KBM-7 (cell line): ENCODE measurements at regions not wholly inside any gene's neighbourhood (a gene's known extent, or its start where the extent isn't known, plus 50 kb on each side); places are given as distances from the start of the nearest gene placed in this dataset.
A peak's percentile ranks its signal among the peaks of the same experiment; 100 is the strongest.
"Not testable (repeated sequence)": the region's sequence is repeated elsewhere in the genome, so short reads cannot be mapped to it uniquely, and the experiment has no call there.

Experiments used
- DNase-seq: peaks from one replicate; pipeline ENCODE4 v3.0.0-alpha.2; 2015
- in situ Hi-C: fragments of 300-500 bp; cut with MboI; formaldehyde crosslinking; loops from 2 replicates; pipeline ENCODE4 v1.14.3; 2020; ENCODE audit warnings: low sequenced_read_pairs, low pct_unique_long_range_greater_than_20kb, mixed read lengths

DNA sequence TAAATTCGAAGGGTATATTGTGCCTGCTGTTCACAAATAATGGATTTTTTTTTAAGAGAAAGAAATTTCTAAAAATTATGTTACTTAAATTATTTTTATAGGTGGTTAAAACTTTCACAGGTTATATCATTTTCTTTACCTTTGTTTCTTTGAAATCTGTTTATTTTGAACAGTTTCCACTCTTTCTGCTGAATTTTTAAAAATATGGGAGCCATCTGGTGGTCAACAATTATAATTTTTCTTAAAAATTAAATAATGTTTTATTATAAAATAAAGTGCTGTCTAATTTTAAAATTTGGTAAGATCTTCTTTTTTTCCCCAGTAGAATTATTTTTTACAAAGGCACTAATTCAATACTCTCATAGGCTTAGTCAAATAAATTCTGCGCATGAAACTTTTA is 263.9 kb downstream of the ETV1 start:
- DNase-seq, result no peak
- in situ Hi-C loops, result no loop called here

DNA sequence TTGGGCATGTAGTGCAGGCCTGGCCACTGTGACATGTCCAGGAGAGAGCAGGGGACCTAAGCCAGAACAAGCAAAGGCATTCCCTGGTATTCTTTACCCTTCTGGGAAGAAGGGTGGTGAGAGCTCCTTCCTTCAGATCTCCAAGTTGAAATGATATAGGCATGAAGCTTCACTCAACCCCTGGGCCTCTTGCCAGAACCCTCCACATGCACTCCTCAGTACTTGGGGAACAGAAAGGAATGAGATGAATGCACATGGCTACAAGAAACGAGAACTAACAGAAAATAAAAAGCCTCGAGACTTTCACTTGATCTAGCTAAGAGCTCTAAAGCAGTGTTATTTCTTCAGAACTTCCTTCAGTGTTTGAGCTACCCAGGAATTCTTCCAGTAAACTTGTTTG is 262.2 kb downstream of the ETV1 start:
- DNase-seq, result no peak
- in situ Hi-C loops, result no loop called here

DNA sequence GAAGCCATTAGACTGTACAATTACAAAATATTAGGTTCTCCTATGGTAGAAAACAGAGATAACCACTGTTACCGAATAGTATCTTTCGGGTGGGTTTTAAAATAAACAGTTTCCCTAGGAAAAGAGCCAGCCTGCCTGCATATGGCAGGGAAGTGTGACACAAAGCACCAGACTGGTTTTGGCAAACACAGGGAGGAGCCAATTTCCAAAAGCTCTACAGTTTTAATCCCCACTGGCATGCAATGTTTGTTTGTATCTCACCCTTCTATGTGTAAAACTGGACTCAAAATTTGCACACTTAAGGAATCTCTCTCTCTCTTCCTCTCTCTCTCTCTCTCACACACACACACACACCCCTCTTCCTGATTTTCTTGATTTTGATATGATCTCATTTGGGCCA is 261.7 kb downstream of the ETV1 start:
- in situ Hi-C loops, result no loop called here
- no peak for DNase-seq

DNA sequence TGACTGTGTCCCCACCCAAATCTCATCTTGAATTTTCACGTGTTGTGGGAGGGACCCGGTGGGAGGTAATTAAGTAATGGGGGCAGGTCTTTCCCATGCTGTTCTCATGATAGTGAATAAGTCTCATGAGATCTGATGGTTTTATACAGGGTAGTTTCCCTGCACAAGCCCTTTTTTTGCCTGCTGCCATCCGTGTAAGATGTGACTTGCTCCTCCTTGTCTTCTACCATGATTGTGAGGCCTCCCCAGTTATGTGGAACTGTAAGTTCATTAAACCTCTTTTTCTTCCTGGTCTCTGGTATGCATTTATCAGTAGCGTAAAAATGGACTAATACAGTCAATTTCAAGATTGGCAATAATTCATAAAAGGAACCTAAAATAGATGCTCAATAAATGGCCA is 261.0 kb downstream of the ETV1 start:
- in situ Hi-C loops, DNase-seq: not testable (repeated sequence)

DNA sequence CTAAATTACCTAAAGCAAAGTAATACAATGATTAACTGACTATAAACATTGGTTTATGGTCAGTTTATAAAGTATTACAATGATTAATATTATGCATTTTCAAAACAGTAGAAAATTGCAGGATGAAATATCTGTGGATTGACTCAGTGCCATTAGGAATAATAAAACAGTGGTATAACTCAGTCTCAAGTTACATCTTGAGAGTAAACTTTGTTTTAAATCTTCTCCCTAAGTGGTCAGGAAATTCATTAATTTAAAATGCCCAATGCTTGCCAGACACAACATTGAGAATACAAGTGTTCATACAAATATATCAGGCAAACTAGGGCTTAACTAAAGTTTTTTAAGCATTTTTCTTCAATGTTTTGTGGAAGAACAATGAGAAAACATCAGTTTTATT is 257.8 kb downstream of the ETV1 start:
- DNase-seq, result no peak
- in situ Hi-C loops, result no loop called here

DNA sequence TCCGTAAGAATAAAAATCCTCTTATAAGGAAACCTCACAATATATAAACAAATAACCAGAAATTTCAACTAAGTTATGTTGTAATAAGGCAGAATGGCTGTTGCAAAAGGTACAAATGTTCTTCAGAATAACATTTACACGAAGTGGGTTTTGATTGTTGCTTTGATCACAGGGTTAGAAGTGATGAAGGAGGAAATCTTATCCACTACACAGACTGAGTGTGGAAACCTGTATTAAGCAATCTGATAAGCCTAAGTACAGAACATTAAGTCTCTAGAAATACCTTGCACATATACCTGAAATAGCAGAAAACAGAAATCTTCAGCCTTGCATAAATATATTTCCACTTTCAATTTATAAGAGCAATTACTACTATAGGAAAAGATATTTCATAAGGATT is 251.9 kb downstream of the ETV1 start:
- in situ Hi-C loops, result no loop called here
- no peak for DNase-seq

DNA sequence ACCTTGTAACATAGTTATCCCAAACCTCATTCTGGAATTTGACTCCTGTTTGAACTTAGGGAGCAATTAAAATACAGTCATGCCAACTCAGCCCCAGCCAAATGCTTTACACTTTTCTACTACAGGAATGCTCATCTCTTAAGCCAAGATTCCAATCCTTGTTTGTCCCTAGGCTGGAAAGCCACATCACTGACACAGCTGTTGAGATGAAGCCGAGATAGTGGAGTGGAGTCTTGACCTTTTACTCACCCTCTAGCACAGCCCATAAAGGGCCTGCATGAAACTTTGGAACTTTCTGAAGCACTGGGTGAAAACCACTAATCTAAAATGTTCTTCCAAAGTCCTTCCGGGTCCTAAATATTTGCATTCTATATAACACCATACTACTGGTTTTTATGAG is 247.3 kb downstream of the ETV1 start:
- in situ Hi-C loops, result no loop called here
- no peak for DNase-seq

DNA sequence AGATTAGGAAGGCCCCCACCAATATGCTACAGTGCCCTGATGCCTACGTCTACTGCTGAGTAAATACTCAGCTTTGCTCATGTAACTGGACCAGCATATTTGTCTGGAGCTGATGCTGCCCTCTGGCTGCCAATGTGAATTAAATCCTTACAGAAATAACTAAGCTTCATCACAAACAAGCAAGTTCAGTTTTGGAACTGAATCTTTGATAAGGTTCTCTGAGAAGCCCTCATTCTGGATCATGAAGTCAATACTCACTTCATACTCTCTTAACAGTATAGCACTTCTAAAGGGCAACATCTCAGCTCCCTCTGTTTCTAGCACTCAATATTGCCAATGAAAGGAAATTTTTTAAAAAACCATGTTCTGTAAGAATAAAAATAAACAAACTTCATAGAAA is 246.7 kb downstream of the ETV1 start:
- in situ Hi-C loops, result no loop called here
- DNase-seq, result peak; percentile 21

DNA sequence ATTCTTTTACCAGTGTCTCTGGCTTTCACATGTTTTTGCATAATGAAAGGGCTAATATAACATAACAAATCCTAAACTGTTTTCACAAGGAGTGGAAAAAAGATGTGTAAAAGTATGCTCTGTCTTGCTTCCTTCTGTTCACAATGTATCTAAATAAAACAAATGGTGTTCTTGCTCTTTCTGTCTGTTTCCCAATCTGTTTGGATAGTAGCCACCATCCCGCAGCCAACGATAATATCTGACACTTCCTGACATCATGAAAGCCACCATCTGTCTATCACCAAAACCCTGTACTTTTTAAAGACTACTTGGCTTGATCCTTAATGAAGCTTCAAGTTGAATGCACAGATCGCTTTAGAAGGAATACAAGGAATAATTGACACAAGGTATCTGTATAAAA is 246.2 kb downstream of the ETV1 start:
- in situ Hi-C loops, result no loop called here

DNA sequence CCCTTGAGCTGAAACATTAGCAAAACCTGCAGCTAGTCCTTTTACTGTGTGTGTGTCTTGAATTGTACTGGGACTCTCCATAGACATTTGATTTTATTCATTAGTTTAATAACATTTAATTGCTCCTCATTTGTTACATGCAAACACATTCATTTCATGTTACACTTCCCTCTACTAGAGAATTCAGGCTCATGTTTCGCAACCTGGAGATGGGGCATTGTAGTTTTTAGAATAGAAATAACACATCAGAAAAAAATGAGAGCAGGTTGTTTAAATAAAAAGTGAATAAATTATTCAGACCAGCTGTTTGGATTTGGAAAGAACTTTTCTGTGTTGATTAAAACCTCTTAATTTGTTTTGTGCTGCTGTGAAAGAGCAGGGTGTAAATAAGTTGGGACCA is 243.9 kb downstream of the ETV1 start:
- DNase-seq, result no peak
- in situ Hi-C loops, result no loop called here

More for the DNA sequence above, 246.2 kb downstream of the ETV1 start:
- no peak for DNase-seq

DNA sequence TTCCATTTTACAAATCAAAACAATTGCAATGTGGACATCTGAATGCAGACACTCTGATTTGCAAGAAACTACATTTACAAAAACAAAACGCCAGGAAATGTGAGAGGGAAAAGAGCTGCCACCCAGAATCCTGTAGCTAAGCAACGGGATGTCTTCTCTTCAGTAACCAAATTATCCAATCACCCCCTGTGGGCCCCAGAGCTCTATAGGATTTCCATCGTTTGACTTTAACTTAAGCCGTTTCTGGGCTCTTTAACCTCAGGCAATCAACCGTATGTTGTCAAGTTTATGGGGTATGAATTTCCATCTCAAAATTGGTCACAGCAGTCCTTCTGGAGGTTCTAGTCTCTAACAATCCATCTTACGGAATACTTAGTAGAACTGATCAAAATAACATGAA is 240.5 kb downstream of the ETV1 start:
- in situ Hi-C loops, result no loop called here
- no peak for DNase-seq

DNA sequence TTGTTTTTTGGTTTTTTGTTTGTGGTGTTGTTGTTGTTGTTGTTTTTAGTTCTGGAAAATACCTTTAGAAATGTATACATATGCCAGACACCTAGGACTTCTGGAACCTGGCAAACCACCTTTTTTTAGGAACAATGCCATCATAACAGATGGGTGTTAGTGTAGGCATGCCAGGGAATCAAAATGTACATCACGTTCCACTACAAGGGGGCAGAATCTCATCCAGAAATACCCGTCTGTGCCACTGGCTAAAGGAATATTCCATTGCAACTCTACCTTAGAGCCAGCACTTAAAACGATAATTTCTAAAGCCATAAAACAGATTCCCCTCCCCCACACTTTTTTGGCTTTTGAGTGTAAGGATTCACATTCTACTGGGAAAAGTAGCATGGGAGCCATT is 239.8 kb downstream of the ETV1 start:
- DNase-seq, result no peak
- in situ Hi-C loops, result no loop called here

DNA sequence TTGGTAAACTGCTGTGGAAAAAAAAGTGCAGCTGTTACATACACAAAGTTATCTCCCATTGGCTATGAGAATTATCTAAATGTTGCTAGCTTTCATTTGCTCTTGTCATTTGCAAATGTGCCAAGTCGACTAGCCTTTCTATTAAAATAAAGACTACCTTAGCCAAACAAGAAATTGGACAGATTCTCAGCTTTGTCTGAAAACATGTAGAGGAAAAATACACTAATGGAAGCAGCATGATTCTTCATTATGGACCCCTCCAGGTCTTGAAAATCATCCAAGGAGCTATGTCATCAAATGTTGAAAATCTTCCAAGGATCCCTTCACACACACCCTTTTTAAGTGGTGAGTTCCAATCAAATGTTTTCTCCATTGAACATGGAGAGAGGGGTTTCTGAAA is 237.7 kb downstream of the ETV1 start:
- in situ Hi-C loops, result no loop called here

DNA sequence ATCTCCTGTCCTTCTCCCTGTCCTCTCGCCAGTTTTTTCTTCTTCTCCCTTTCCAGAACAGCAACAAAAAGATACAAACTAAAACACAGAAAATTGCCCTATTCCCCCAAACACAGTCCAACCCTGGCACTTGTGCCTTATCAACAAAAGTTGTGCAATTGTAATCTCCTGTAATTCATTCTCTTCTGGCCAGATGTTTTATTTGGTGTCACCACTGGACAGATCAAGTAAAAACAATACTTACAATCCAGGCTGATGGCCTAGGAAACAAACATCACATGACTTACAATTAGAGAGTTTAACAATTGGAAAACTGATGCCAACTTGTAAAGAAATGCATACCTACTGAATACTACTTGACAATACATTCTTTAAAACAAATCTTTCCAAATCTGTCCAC is 231.6 kb downstream of the ETV1 start:
- no peak for DNase-seq
- in situ Hi-C loops, result no loop called here

More for the DNA sequence above, 237.7 kb downstream of the ETV1 start:
- DNase-seq, result no peak

DNA sequence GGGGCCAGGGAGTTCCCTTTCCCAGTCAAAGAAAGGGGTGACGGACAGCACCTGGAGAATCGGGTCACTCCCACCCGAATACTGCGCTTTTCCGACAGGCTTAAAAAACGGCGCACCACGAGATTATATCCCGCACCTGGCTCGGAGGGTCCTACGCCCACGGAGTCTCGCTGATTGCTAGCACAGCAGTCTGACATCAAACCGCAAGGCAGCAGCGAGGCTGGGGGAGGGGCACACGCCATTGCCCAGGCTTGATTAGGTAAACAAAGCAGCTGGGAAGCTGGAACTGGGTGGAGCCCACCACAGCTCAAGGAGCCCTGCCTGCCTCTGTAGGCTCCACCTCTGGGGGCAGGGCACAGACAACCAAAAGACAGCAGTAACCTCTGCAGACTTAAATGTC is 223.6 kb downstream of the ETV1 start:
- DNase-seq, in situ Hi-C loops: not testable (repeated sequence)

DNA sequence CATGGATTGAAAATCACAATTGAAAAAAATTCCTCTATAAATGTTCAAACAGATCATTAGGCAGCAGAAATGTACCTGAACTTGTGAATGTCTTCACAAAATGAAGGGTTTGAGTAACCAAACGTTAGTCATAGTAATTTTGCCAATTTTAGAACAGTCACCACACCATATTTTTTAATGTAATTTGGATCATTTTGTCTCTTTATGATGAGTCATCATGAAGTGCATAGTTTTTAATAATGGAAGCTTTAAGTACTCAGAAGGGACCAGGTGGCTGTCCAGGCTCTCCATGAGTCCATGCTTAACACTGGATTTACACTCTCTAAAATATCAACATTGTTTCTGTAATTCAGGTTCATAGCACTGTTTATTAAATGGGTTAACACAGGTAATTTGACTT is 219.2 kb downstream of the ETV1 start:
- in situ Hi-C loops, result no loop called here

DNA sequence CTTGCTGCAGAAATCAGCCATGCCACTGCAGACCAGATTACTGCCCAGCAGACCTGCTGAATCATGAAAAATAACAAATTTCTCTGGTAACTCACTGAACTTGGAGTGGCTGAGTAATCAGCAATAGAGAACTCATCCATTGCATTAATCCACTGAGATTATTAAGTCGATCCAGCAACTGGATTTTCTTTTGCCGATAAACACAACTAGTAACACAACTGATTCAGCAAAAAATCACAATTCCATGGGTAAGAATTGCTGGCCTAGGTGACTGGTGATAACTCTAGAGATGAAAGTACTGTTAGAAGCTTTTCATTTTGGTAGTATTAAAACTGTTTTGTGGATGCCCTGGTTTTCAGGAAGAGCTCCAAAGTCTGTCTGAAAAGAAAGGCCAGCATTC is 214.5 kb downstream of the ETV1 start:
- in situ Hi-C loops, result no loop called here
- DNase-seq, result no peak

More for the DNA sequence above, 219.2 kb downstream of the ETV1 start:
- DNase-seq, result no peak

DNA sequence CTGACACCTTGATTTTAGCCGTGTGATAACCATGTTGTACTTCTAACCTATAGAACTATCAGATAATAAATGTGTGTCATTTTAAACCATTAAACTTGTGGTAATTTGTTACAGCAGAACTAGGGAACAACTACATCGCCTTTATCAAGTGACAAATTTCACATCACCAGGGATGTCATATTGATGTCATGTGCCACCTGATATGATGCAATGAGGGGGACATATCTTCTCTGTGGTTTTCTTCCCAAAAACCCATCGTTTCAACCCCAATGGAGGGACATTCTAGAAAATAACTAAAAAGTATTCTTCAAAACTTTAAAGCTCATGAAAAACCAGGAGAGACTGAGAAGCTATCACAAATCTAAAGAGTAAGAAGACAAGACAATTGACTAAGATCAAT is 212.2 kb downstream of the ETV1 start:
- in situ Hi-C loops, result no loop called here
- no peak for DNase-seq

DNA sequence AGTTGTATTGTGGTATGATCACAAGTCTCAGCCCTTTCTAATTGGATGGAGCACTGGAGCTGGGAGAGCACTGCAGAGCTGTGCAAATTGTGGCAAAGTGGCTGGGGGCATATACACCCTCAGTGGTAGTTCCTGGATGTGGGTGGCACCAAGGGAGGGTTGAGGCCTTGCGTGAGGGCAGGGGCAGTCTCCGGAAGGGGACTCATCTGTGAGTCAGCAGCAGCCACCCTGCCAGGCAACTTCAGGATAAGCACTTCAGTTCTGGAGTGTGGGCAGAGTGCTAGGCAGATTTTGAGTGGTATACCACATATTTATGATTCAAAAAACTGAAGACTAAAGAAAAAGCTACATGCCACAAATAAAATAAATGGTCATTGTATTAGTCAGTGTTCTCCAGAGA is 210.5 kb downstream of the ETV1 start:
- no peak for DNase-seq
- in situ Hi-C loops, result no loop called here

DNA sequence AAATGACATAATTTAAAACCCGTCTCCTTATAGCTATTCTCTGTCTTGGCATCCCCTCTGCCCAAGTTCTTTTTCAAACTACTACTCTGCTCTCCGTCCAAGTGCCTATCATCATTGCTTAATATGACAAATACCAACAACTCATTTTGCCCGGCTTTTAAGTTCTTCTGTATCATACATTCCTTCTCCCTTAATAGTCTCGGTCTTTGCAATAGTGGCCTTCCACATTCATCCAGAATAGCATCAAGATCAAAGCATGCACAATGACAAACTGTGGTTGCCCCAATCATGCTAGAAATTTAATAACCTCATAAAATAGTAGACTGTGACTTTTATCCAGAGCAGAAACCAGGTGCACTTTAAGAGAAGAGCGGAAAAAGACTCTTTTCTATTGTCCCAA is 198.9 kb downstream of the ETV1 start:
- no peak for DNase-seq
- in situ Hi-C loops, result no loop called here

DNA sequence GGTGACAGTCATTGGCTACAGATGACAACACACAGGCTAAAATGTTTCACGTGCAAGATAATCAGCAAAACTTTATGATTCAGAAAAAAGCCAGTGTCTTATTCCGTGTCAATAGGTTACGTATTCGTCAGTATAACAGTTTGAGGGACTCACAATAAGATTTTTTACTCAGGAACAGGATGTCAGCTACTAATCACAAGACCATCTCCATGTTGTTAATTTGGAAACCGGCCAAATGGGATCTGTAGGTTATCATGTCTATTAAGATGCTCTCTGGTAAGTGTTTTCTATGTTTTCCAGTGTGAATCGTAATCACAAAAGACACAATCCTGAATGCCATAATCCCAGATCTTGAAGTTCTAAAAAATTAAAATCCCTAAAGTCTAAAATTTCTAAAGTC is 197.3 kb downstream of the ETV1 start:
- no peak for DNase-seq
- in situ Hi-C loops, result no loop called here

DNA sequence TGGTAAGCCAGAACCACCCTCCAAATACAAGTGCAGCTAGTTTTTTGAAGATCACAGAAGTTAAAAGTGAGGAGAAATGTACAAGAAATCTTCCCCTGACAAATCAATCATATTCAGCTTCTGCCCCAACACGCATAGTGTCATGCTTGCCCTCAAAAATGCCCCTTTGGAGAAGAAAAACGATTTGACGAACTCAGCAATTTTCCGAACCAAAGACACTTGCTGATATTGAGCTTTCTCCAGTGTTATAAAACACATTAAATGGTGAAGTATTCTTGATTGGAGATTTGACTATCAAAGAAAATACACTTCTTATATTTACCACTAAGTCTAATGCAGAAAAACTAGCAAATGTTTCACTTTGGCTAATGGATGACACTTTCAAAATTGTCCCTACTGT is 195.5 kb downstream of the ETV1 start:
- in situ Hi-C loops, result no loop called here
- DNase-seq, result no peak
